Fibroblast of mammary gland (primary cell): ENCODE measurements at regions not wholly inside any gene's neighbourhood (a gene's known extent, or its start where the extent isn't known, plus 50 kb on each side); places are given as distances from the start of the nearest gene placed in this dataset.
"Not testable (repeated sequence)": the region's sequence is repeated elsewhere in the genome, so short reads cannot be mapped to it uniquely, and the experiment has no call there.

ENCODE experiments used
- DNase-seq: peaks from one replicate; pipeline ENCODE4 v3.0.0-alpha.2; 2010; ENCODE audit warnings: low read depth
- H3K4me3 ChIP-seq: 2 replicates; pipeline ENCODE4 v1.5.1; 2011; ENCODE audit warnings: low read depth, mild to moderate bottlenecking, low read length, moderate library complexity; ENCODE audit not compliant: control insufficient read depth
- TF ChIP-seq, protein P1 (sequence below): conservative IDR thresholded peaks from 2 replicates; pipeline ENCODE4 v1.5.1; 2011; ENCODE audit warnings: low read depth, low read length, inconsistent platforms; ENCODE audit not compliant: control insufficient read depth, insufficient read depth

DNA sequence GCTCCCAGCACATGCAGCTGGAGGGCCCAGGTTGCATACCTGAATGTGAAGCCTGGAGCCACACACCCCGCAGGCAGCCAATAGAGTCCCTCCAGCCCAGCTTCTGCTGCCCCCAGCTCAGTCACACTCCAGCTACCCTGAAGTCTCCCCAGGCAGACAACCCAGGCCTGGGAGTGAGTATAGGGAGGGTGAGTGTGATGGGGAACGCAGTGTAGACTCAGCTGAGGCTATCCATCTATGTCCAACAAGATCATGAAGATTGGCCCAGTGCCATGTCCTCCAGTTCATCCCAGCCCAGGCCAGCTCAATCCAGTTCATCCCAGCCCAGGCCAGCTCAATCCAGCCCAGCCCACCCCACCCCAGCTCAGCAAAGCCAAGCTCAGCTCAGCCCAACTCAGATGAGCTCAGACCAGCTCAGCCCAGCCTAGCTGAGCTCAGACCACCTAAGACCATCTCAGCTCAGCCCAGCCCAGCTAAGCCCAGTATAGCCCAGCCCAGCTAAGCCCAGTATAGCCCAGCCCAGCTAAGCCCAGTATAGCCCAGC lies 330.4 kb downstream of the TMEM121 start:
- H3K4me3 ChIP-seq, result no peak overlapping the region
- DNase-seq, result no peak
- TF ChIP-seq, protein P1, sequence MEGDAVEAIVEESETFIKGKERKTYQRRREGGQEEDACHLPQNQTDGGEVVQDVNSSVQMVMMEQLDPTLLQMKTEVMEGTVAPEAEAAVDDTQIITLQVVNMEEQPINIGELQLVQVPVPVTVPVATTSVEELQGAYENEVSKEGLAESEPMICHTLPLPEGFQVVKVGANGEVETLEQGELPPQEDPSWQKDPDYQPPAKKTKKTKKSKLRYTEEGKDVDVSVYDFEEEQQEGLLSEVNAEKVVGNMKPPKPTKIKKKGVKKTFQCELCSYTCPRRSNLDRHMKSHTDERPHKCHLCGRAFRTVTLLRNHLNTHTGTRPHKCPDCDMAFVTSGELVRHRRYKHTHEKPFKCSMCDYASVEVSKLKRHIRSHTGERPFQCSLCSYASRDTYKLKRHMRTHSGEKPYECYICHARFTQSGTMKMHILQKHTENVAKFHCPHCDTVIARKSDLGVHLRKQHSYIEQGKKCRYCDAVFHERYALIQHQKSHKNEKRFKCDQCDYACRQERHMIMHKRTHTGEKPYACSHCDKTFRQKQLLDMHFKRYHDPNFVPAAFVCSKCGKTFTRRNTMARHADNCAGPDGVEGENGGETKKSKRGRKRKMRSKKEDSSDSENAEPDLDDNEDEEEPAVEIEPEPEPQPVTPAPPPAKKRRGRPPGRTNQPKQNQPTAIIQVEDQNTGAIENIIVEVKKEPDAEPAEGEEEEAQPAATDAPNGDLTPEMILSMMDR, result no peak

DNA sequence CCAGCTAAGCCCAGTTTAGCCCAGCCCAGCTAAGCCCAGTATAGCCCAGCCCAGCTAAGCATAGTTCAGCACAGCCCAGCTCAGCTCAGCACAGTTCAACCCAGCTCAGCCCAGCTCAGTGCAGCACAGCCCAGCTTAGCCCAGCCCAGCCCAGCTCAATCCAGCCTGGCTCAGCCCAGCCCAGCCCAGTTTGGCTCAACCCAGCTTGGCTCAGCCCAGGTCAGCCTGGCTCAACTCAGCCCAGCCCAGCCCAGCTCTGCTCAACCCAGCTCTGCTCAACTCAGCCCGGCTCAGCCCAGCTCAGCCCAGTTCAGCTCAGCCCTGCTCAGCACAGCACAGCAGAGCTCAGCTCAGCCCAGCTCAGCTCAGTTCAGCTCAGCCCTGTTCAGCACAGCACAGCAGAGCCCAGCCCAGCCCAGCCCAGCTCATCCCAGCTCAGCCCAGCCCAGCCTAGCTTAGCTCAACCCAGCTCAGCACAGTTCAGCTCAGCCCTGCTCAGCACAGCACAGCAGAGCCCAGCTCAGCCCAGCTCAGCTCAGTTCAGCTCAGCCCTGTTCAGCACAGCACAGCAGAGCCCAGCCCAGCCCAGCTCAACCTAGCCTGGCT lies 330.9 kb downstream of the TMEM121 start:
- DNase-seq, result no peak
- no peak overlapping the region for H3K4me3 ChIP-seq
- TF ChIP-seq, protein P1, result no peak

DNA sequence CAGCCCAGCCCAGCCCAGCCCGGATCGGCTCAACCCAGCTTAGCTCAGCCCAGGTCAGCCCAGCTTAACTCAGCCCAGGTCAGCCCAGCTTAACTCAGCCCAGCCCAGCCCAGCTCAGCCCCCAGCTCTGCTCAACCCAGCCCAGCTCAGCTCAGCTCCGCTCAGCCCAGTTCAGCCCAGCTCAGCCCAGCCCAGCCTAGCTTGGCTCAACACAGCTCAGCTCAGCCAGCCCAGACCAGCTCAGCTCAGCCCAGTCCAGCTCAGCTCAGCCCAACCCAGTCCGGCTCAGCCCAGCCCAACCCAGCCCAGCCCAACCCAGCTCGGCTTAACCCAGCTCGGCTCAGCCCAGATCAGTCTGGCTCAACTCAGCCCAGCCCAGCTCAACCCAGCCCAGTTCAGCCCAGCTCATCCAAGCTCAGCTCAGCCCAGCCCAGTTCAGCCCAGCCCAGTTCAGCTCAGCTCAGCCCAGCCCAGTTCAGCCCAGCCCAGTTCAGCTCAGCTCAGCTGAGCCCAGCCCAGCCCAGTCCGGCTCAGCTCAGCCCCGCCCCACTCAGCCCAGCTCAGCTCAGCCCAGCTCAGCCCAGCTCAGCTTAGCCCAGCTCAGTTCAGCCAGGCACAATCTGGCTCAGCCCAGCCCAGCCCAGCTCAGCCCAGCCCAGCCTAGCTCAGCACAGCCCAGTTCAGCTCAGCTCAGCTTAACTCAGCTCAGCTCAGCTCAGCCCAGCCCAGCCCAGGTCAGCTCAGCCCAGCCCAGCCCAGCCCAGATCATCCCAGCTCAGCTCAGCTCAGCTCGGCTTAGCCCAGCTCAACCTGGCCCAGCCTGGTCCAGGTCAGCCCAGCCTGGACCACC lies 331.7 kb downstream of the TMEM121 start:
- TF ChIP-seq, protein P1, result no peak
- H3K4me3 ChIP-seq, result no peak overlapping the region
- no peak for DNase-seq

DNA sequence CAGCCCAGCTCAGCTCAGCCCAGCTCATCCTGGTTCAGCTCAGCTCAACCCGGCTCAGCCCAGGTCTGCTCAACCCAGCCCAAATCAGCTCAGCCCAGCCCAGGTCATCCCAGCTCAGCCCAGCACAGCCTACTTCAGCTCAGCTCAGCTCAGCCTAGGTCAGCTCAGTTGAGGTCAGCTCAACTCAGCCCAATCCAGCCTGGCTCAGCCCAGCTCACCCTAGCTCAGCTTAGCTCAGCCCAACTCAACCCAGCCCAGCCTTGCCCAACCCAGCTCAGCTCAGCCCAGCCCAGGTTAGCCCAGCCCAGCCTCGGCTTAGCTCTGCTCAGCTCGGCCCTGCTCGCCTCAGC lies 332.3 kb downstream of the TMEM121 start:
- no peak overlapping the region for H3K4me3 ChIP-seq
- TF ChIP-seq, protein P1, result no peak
- DNase-seq, result no peak

DNA sequence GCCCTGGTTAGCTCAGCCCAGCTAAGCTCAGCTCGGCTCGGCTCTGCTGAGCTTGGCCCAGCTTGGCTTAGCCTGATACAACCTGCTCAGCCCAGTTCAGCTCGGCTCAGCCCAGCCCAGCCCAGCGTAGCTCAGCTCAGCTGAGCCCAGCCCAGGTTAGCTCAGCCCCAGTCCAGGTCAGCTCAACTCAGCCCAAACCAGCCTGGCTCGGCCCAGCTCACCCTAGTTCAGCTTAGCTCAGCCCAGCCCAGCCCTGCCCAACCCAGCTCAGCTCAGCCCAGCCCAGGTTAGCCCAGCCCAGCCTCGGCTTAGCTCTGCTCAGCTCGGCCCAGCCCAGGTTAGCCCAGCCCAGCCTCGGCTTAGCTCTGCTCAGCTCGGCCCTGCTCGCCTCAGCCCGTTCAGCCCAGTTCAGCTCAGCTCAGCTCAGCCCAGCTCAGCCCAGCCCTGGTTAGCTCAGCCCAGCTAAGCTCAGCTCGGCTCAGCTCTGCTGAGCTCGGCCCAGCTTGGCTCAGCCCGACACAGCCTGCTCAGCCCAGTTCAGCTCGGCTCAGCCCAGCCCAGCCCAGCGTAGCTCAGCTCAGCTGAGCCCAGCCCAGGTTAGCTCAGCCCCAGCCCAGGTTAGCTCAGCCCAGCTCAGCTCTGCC lies 332.8 kb downstream of the TMEM121 start:
- DNase-seq, H3K4me3 ChIP-seq: not testable (repeated sequence)

DNA sequence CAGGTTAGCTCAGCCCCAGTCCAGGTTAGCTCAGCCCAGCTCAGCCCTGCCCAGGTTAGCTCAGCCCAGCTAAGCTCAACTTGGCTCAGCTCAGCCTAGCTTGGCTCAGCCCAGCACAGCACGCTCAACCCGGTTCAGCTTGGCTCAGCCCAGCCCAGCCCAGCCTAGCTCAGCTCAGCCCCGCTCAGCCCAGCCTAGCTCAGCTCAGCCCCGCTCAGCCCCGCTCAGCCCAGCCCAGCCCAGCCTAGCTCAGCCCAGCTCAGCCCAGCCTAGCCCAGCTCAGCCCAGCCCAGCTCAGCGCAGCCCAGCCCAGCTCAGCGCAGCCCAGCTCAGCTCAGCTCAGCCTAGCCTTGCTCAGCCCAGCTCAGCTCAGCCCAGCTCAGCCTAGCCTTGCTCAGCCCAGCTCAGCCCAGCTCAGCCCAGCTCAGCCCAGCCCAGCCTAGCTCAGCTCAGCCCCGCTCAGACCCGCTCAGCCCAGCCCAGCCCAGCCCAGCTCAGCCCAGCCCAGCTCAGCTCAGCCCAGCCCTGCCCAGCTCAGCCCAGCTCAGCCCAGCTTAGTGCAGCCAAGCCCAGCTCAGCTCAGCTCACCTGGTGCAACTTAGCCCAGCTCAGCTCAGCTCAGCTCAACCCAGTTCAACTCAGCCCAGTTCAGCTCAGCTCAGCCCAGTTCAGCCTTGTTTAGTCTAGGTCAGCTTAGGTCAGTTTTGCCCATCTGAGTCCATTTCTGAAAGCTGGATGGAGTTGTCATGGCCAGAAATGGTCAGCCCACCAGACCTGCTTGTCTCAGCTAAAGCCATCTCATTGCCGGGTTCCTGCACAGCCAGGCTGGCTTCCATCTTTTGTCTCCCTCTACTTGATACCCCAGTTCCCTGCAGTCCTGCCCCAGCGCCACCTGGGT lies 333.6 kb downstream of the TMEM121 start:
- TF ChIP-seq, protein P1, result no peak
- no peak for DNase-seq
- H3K4me3 ChIP-seq, result no peak overlapping the region
